PC-3 (cell line): ENCODE measurements at regions not wholly inside any gene's neighbourhood (a gene's known extent, or its start where the extent isn't known, plus 50 kb on each side); places are given as distances from the start of the nearest gene placed in this dataset.

ENCODE experiments used
- ATAC-seq: fragments of 200-7000 bp; cut with Tn5 transposase; 2 replicates; pipeline ENCODE4 v1.9.1; 2020; ENCODE audit warnings: mild to moderate bottlenecking, moderate library complexity
- BruUV-seq: library from RNA; stranded (reverse); fragments of 400-500 nt; replicated peaks from 2 replicates; lab custom pipeline; 2021; lab: Mats Ljungman, UMichigan
- CTCF ChIA-PET: fragments of 300-600 bp; sonication (Branson Sonifier 250); formaldehyde crosslinking; loops from one replicate; lab custom pipeline; 2022; ENCODE audit warnings: antibody characterized with exemption; lab: Charles Lee
- POLR2A ChIA-PET: fragments of 300-600 bp; sonication (Branson Sonifier 250); formaldehyde crosslinking; loops from one replicate; lab custom pipeline; 2022; ENCODE audit warnings: antibody characterized with exemption; ENCODE audit not compliant: unreplicated experiment; lab: Charles Lee
- DNase-seq: peaks from one replicate; pipeline ENCODE4 v3.0.0-alpha.2; 2015
- H2AFZ ChIP-seq: fragments of 300-600 bp; sonication (generic); 2 replicates; pipeline ENCODE4 v1.6.0; 2016; ENCODE audit warnings: antibody characterized with exemption, low read length
- H3F3A ChIP-seq: fragments of 300-600 bp; sonication (generic); one replicate; pipeline ENCODE4 v1.6.0; 2017; ENCODE audit warnings: antibody characterized with exemption, low read length, control low read depth, mild to moderate bottlenecking; ENCODE audit not compliant: unreplicated experiment
- H3K27ac ChIP-seq: fragments of 300-600 bp; sonication (generic); 2 replicates; pipeline ENCODE4 v1.5.1; 2016; ENCODE audit warnings: mild to moderate bottlenecking, low read length
- H3K27me3 ChIP-seq: fragments of 300-600 bp; sonication (generic); 2 replicates; pipeline ENCODE4 v1.6.1; 2016; ENCODE audit warnings: low read length, mixed read lengths
- H3K36me3 ChIP-seq: fragments of 300-600 bp; sonication (generic); 2 replicates; pipeline ENCODE4 v1.6.1; 2016; ENCODE audit warnings: low read depth, mixed run types, low read length, mixed read lengths
- H3K4me1 ChIP-seq: fragments of 300-600 bp; sonication (generic); 2 replicates; pipeline ENCODE4 v1.5.1; 2016; ENCODE audit warnings: low read length; ENCODE audit not compliant: insufficient read depth
- H3K4me2 ChIP-seq: fragments of 300-600 bp; sonication (generic); 2 replicates; pipeline ENCODE4 v1.6.0; 2016; ENCODE audit warnings: low read length
- H3K4me3 ChIP-seq: fragments of 300-600 bp; sonication (generic); 2 replicates; pipeline ENCODE4 v1.5.1; 2016; ENCODE audit warnings: mild to moderate bottlenecking, low read length, mixed read lengths
- H3K79me2 ChIP-seq: fragments of 300-600 bp; sonication (generic); 2 replicates; pipeline ENCODE4 v1.6.1; 2017; ENCODE audit warnings: low read length, mixed read lengths
- H3K9ac ChIP-seq: fragments of 300-600 bp; sonication (generic); 2 replicates; pipeline ENCODE4 v1.6.0; 2016; ENCODE audit warnings: mild to moderate bottlenecking, low read length
- H3K9me2 ChIP-seq: fragments of 300-600 bp; sonication (generic); replicated peaks from 2 replicates; pipeline ENCODE4 v1.6.1; 2016; ENCODE audit warnings: mixed run types, low read length, mixed read lengths
- H3K9me3 ChIP-seq: fragments of 300-600 bp; sonication (generic); 2 replicates; pipeline ENCODE4 v1.6.1; 2016; ENCODE audit warnings: low read length, mixed read lengths
- H4K20me1 ChIP-seq: fragments of 300-600 bp; sonication (generic); 2 replicates; pipeline ENCODE4 v1.6.1; 2016; ENCODE audit warnings: low read length, mixed read lengths
- EZH2 ChIP-seq: fragments of 300-600 bp; sonication (generic); IDR thresholded peaks from one replicate; pipeline ENCODE4 v1.6.1; 2017; ENCODE audit warnings: antibody characterized with exemption, mild to moderate bottlenecking, low read length; ENCODE audit not compliant: unreplicated experiment
- EZH2phosphoT487 ChIP-seq: fragments of 300-600 bp; sonication (generic); IDR thresholded peaks from 2 replicates; pipeline ENCODE4 v1.6.1; 2018; ENCODE audit warnings: mild to moderate bottlenecking, antibody characterized with exemption, low read length, borderline replicate concordance
- intact Hi-C: fragments of 100-400 bp; cut with micrococcal nuclease; formaldehyde crosslinking; loops from 2 replicates; pipeline ENCODE4 v1.9.0; 2023
- TF ChIP-seq, protein P1 (sequence below): fragments of 300-600 bp; sonication (generic); conservative IDR thresholded peaks from 2 replicates; pipeline ENCODE4 v1.5.1; 2017; ENCODE audit warnings: antibody characterized with exemption, low read depth, mild to moderate bottlenecking, low read length

DNA sequence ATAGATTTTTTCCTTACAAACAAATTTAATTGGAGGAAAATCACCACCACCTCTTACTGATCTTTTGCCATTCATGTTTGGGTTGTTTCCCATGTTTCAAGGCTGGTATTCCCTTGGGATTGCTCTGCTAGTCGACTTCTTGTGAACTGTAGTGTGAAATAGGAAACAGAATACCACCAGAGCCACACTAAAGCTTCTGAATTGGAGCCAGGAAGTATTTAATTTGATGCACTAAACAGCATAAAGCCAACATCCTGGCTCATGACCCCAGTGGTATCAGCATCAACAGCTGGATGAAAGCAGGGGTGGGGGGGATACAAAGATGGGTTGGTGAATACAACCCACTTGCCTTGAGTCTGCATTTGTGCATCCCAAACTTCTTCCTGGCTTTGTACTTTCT, 127.5 kb downstream of the TBC1D30 start:
- H3K79me2 ChIP-seq, result no peaks in the 10 kb centered on the region
- no peaks in the 10 kb centered on the region for H3K9me2 ChIP-seq
- no peaks in the 10 kb centered on the region for H3F3A ChIP-seq
- DNase-seq (no peak), ATAC-seq (no peak)
- BruUV-seq, result no TSS peak
- no peak overlapping the region for H3K27ac ChIP-seq
- H3K27me3 ChIP-seq, result no peaks in the 10 kb centered on the region
- intact Hi-C loops, result no loop called here
- no peak overlapping the region for H3K9ac ChIP-seq
- no peak overlapping the region for H3K4me2 ChIP-seq
- no peaks in the 10 kb centered on the region for H3K4me1 ChIP-seq
- H3K9me3 ChIP-seq, result no peaks in the 10 kb centered on the region
- POLR2A ChIA-PET, result no interaction called here
- no peak overlapping the region for H2AFZ ChIP-seq
- TF ChIP-seq, protein P1, sequence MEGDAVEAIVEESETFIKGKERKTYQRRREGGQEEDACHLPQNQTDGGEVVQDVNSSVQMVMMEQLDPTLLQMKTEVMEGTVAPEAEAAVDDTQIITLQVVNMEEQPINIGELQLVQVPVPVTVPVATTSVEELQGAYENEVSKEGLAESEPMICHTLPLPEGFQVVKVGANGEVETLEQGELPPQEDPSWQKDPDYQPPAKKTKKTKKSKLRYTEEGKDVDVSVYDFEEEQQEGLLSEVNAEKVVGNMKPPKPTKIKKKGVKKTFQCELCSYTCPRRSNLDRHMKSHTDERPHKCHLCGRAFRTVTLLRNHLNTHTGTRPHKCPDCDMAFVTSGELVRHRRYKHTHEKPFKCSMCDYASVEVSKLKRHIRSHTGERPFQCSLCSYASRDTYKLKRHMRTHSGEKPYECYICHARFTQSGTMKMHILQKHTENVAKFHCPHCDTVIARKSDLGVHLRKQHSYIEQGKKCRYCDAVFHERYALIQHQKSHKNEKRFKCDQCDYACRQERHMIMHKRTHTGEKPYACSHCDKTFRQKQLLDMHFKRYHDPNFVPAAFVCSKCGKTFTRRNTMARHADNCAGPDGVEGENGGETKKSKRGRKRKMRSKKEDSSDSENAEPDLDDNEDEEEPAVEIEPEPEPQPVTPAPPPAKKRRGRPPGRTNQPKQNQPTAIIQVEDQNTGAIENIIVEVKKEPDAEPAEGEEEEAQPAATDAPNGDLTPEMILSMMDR, result no peak
- no peak for TF ChIP-seq EZH2
- TF ChIP-seq EZH2phosphoT487, result no peak
- no peaks in the 10 kb centered on the region for H3K36me3 ChIP-seq
- CTCF ChIA-PET, result no interaction called here
- no peaks in the 10 kb centered on the region for H4K20me1 ChIP-seq
- H3K4me3 ChIP-seq, result no peak overlapping the region

DNA sequence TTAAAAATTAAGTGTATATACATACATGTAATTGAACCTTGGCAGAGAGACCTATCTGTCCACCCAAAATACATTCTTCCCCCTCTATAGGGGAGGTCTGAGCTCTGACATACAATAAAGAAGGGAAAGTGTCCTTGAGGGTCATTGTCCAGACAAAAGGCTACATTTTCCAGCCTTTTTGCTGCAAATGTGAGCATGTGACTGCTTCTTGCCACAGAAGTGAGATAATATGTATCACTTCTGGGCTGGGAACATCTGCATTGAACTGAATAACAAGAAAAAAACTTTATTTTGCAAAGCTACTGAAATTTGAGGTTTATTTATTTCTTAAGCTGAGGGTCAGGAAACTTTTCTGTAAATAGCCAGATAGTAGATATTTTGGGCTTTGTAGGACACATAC, 131.3 kb downstream of the TBC1D30 start:
- TF ChIP-seq EZH2 (no peak), EZH2phosphoT487 (no peak)
- TF ChIP-seq, protein P1, result no peak
- no peak overlapping the region for H3K9ac ChIP-seq
- CTCF ChIA-PET, result no interaction called here
- DNase-seq (no peak), ATAC-seq (no peak)
- no peaks in the 10 kb centered on the region for H4K20me1 ChIP-seq
- no peaks in the 10 kb centered on the region for H3K27me3 ChIP-seq
- no peaks in the 10 kb centered on the region for H3K4me1 ChIP-seq
- no peak overlapping the region for H3K27ac ChIP-seq
- no TSS peak for BruUV-seq
- no peaks in the 10 kb centered on the region for H3K79me2 ChIP-seq
- H3K4me3 ChIP-seq, result no peak overlapping the region
- no peak overlapping the region for H2AFZ ChIP-seq
- H3K9me3 ChIP-seq, result no peaks in the 10 kb centered on the region
- H3K36me3 ChIP-seq, result no peaks in the 10 kb centered on the region
- no peaks in the 10 kb centered on the region for H3F3A ChIP-seq
- intact Hi-C loops, result no loop called here
- H3K4me2 ChIP-seq, result no peak overlapping the region
- POLR2A ChIA-PET, result no interaction called here
- no peaks in the 10 kb centered on the region for H3K9me2 ChIP-seq

DNA sequence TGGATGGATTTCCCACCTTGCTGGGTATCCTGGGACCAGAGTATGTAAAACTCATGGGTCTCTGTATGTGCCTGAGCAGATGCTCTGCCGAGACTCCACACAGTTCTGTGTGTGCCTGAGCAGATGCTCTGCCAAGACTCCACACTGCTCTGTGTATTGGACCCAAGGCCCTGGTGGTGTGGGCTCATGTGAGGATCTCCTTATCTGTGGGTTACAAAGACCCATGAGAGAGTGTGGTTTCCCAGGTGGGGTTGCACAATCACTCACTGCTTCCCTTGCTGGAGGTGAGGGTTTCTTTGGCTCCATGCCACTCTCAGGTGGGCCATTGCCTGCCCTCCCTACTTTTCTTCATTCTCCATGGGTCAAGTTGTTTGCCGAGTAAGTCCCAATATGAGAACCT, 141.5 kb downstream of the TBC1D30 start:
- intact Hi-C loops, result no loop called here
- DNase-seq (no peak), ATAC-seq (no peak)
- no peak overlapping the region for H3K27ac ChIP-seq
- no peaks in the 10 kb centered on the region for H3K27me3 ChIP-seq
- no peak overlapping the region for H3K4me2 ChIP-seq
- peaks cover 13% of the 10 kb centered on the region for H3K4me1 ChIP-seq
- no peaks in the 10 kb centered on the region; the same call in 1 of the 2 replicates for H3K9me2 ChIP-seq
- no TSS peak for BruUV-seq
- TF ChIP-seq EZH2phosphoT487 (no peak), EZH2 (no peak)
- TF ChIP-seq, protein P1, result no peak
- no peaks in the 10 kb centered on the region for H3K9me3 ChIP-seq
- H3K79me2 ChIP-seq, result no peaks in the 10 kb centered on the region
- H3K9ac ChIP-seq, result no peak overlapping the region
- H3K4me3 ChIP-seq, result no peak overlapping the region
- no peaks in the 10 kb centered on the region for H4K20me1 ChIP-seq
- no peak overlapping the region for H2AFZ ChIP-seq
- no peaks in the 10 kb centered on the region for H3K36me3 ChIP-seq
- ChIA-PET CTCF (no interaction called here), POLR2A (no interaction called here)
- no peaks in the 10 kb centered on the region for H3F3A ChIP-seq
